Heart right ventricle (tissue), 16 donors: ENCODE measurements at regions not wholly inside any gene's neighbourhood (a gene's known extent, or its start where the extent isn't known, plus 50 kb on each side); places are given as distances from the start of the nearest gene placed in this dataset.

Source experiments
- ATAC-seq, 8 donors: fragments of 200-7000 bp; cut with Tn5 transposase; one replicate each; pipeline ENCODE4 v1.9.1; 2020; ENCODE audit warnings: mild to moderate bottlenecking in 8 of 8, moderate library complexity in 8 of 8, moderate number of reproducible peaks in 1 of 8
- DNase-seq, 2 donors: peaks; one replicate each; pipeline ENCODE4 v3.0.0-alpha.2; 2020
- H3K27ac ChIP-seq, 10 donors: fragments of 200-600 bp; sonication (generic) in 2 of 10; one replicate each; pipeline versions ENCODE4 v1.5.0 to v1.8.0; 2020 to 2022; ENCODE audit warnings: mild to moderate bottlenecking in 3 of 10
- H3K27me3 ChIP-seq, 7 donors: fragments of 200-600 bp; one replicate each; pipeline ENCODE4 v1.8.0; 2021 to 2022; ENCODE audit warnings: mild to moderate bottlenecking in 2 of 7
- H3K36me3 ChIP-seq, 9 donors: fragments of 200-600 bp; sonication (generic) in 1 of 9; one replicate each; pipeline versions ENCODE4 v1.5.0 to v1.8.0; 2020 to 2022; ENCODE audit warnings: mild to moderate bottlenecking in 2 of 9
- H3K4me1 ChIP-seq, 9 donors: fragments of 200-600 bp; sonication (generic) in 1 of 9; one replicate each; pipeline versions ENCODE4 v1.5.0 to v1.8.0; 2020 to 2022; ENCODE audit warnings: mild to moderate bottlenecking in 4 of 9
- H3K4me3 ChIP-seq, 10 donors: fragments of 200-600 bp; sonication (generic) in 2 of 10; one replicate each; pipeline versions ENCODE4 v1.5.0 to v1.8.0; 2020 to 2022; ENCODE audit warnings: mild to moderate bottlenecking in 7 of 10, moderate library complexity in 2 of 10
- H3K9me3 ChIP-seq, 11 donors: fragments of 200-600 bp in 10 of 11; sonication (generic) in 2 of 11; one replicate each; pipeline versions ENCODE4 v1.5.0 to v1.8.0; 2013 to 2022; ENCODE audit warnings: mild to moderate bottlenecking in 2 of 11, control low read depth in 1 of 11, moderate library complexity in 1 of 11
- CTCF ChIP-seq, 9 donors: fragments of 200-600 bp; sonication (generic) in 2 of 9; IDR thresholded peaks; one replicate each; pipeline versions ENCODE4 v1.5.0 to v1.8.0; 2021 to 2022; ENCODE audit warnings: antibody characterized with exemption in 9 of 9, mild to moderate bottlenecking in 5 of 9, moderate library complexity in 1 of 9
- WGBS, 2 donors: extraction: QIAGEN DNeasy Blood & Tissue Kit; methylation state at CpG; one replicate each; pipeline ENCODE4 v1.1.7; 2013; ENCODE audit warnings: inconsistent platforms in 1 of 2; 5-methylcytosine and 5-hydroxymethylcytosine counted together
- intact Hi-C, 10 donors: fragments of 100-400 bp; cut with DNase I; formaldehyde crosslinking; loops; one replicate each; pipeline versions ENCODE4 v1.11.1 to v1.14.2; 2022
- donor health status: Arrhythmogenic right ventricular cardiomyopathy.
- donor health status: ischemic (EF 13 %, LVEDD 7.1; RV severe dilation, severe dysfunction).
- donor health status: healthy with polysubstance abuse.
- donor health status: DM: no; HTN: yes; CAD: no.
- donor health status: DM: no; HTN: no; CAD: no.
- donor health status: ischemic (EF 25% LVEDD 6.9; RV normal size, moderate dysfunction).
- donor health status: ischemic (EF 25% LVEDD 5.7; RV mildly dilated, moderate dysfunction).
- donor health status: healthy.
- donor health status: DM: yes; HTN: yes; CAD: no.
- donor health status: Ischemic cardiomyopathy.
- donor health status: ischemic (EF 35%, LVEDD 5.7; RV mildly dilated, moderate dysfunction).
- donor health status: nonischemic (EF 11% LVEDD 7.7; RV severe dilation, severe dysfunction).
- donor health status: DM: yes; HTN: yes; CAD: no.
- donor health status: PGD.
- donor health status: ischemic (EF 29% LVEDD 5.4; RV normal size, mild dysfunction).
- donor health status: nonischemic (EF 23%, LVEDD 6.1; RV moderate dilation, normal function).

GRCh38 chr5:128665747-128666355 is 127.8 kb upstream of the FBN2 start:
- no peaks in the 10 kb centered on the region for H3K4me1 ChIP-seq
- no peaks in the 10 kb centered on the region for H3K36me3 ChIP-seq
- WGBS, 2 donors: 75 to 82% methylated on average over 5 of the region's 5 CpGs
- no peak for TF ChIP-seq CTCF (IDR thresholded peaks at IDR 0.05)
- ATAC-seq: no peak
- H3K27ac ChIP-seq: no peak overlapping the region
- no peaks in the 10 kb centered on the region for H3K9me3 ChIP-seq
- intact Hi-C loops: loop anchor here in 8 of 10 donors (5.0 to 10.0 kb wide), 3 partner anchors 176 to 451 kb away; no protein-coding TSS in a partner anchor
- H3K27me3 ChIP-seq: no peaks in the 10 kb centered on the region
- H3K4me3 ChIP-seq: no peak overlapping the region
- no peak for DNase-seq

- no peak for ATAC-seq
- H3K9me3 ChIP-seq: no peaks in the 10 kb centered on the region
- no peak overlapping the region for H3K4me3 ChIP-seq
- H3K36me3 ChIP-seq: no peaks in the 10 kb centered on the region
- 81 to 92% methylated on average over 1 of the region's 1 CpG for WGBS, 2 donors
- intact Hi-C loops: loop anchor here in 8 of 10 donors (5.0 to 10.0 kb wide), 3 partner anchors 175 to 452 kb away; no protein-coding TSS in a partner anchor
- peak in 6 of 9 donors; percentile 19 to 51 (median 36) for TF ChIP-seq CTCF (IDR thresholded peaks at IDR 0.05)
- no peaks in the 10 kb centered on the region for H3K27me3 ChIP-seq
- no peak for DNase-seq
- no peak overlapping the region for H3K27ac ChIP-seq
- no peaks in the 10 kb centered on the region for H3K4me1 ChIP-seq
These were observed 129.1 kb upstream of the FBN2 start for GRCh38 chr5:128667152-128667551.

- DNase-seq (no peak), ATAC-seq (no peak)
- WGBS, 2 donors: 91 to 97% methylated on average over 1 of the region's 1 CpG
- H3K27me3 ChIP-seq: no peaks in the 10 kb centered on the region
- no peak overlapping the region for H3K4me3 ChIP-seq
- H3K4me1 ChIP-seq: no peaks in the 10 kb centered on the region
- H3K27ac ChIP-seq: no peak overlapping the region
- no peaks in the 10 kb centered on the region for H3K36me3 ChIP-seq
- no peak for TF ChIP-seq CTCF (IDR thresholded peaks at IDR 0.05)
- intact Hi-C loops: loop anchor here in 8 of 10 donors (5.0 to 10.0 kb wide), 3 partner anchors 175 to 453 kb away; no protein-coding TSS in a partner anchor
- H3K9me3 ChIP-seq: no peaks in the 10 kb centered on the region
These were observed 129.7 kb upstream of the FBN2 start for GRCh38 chr5:128667751-128668150.

GRCh38 chr5:128668921-128669320 is 130.9 kb upstream of the FBN2 start:
- 91 to 97% methylated on average over 6 of the region's 6 CpGs for WGBS, 2 donors
- no peak for TF ChIP-seq CTCF (IDR thresholded peaks at IDR 0.05)
- H3K27ac ChIP-seq: no peak overlapping the region
- H3K9me3 ChIP-seq: no peaks in the 10 kb centered on the region
- no peaks in the 10 kb centered on the region for H3K4me1 ChIP-seq
- ATAC-seq: no peak
- intact Hi-C loops: loop anchor here in 8 of 10 donors (5.0 to 10.0 kb wide), 3 partner anchors 173 to 454 kb away; no protein-coding TSS in a partner anchor
- H3K4me3 ChIP-seq: no peak overlapping the region
- DNase-seq: no peak
- H3K36me3 ChIP-seq: no peaks in the 10 kb centered on the region
- no peaks in the 10 kb centered on the region for H3K27me3 ChIP-seq
